ENCODE measurements at regions not wholly inside any gene's neighbourhood (a gene's known extent, or its start where the extent isn't known, plus 50 kb on each side); places are given as distances from the start of the nearest gene placed in this dataset.

GRCh38 chr3:168327856-168328255 is 232.1 kb upstream of the GOLIM4 start:
- ChIA-PET POLR2A (no interaction called here), CTCF (no interaction called here)
- Mint-ChIP-seq H3K4me3 (no peak overlapping the region), H3K36me3 (no peaks in the 10 kb centered on the region), H3K9me3 (no peaks in the 10 kb centered on the region), H3K4me1 (peaks cover 12% of the 10 kb centered on the region), H3K27ac (no peak overlapping the region), H3K27me3 (ENCODE audit: low read depth) (no peaks in the 10 kb centered on the region)
- TF ChIP-seq CTCF (IDR thresholded peaks at IDR 0.05) (no peak), MYBL2 (CRISPR knock-in tag; IDR thresholded peaks at IDR 0.05) (no peak), ZNF512 (CRISPR knock-in tag; IDR thresholded peaks at IDR 0.05; ENCODE audit: borderline replicate concordance) (no peak), ZMAT4 (CRISPR knock-in tag; IDR thresholded peaks at IDR 0.05) (no peak), RORB (CRISPR knock-in tag; IDR thresholded peaks at IDR 0.05) (no peak), IRF2 (CRISPR knock-in tag; IDR thresholded peaks at IDR 0.05; ENCODE audit: borderline replicate concordance, low read depth) (no peak), AFF4 (CRISPR knock-in tag; IDR thresholded peaks at IDR 0.05; ENCODE audit: borderline replicate concordance) (no peak), FOXK1 (CRISPR knock-in tag; IDR thresholded peaks at IDR 0.05) (no peak), NR3C1 (CRISPR knock-in tag; conservative IDR thresholded peaks at IDR 0.05; ENCODE audit: low read depth) (no peak), ZBTB43 (CRISPR knock-in tag; IDR thresholded peaks at IDR 0.05) (no peak)
- no peak for DNase-seq (ENCODE audit: low spot score)
- no peak for ATAC-seq

GRCh38 chr3:168325684-168326083 is 230.0 kb upstream of the GOLIM4 start:
- CTCF ChIA-PET = interaction anchor here (1.0 kb wide), 1 partner anchor 115 kb away, joined by 3 read pairs; no protein-coding TSS in a partner anchor
- Mint-ChIP-seq H3K36me3 (no peaks in the 10 kb centered on the region), H3K9me3 (no peaks in the 10 kb centered on the region), H3K27me3 (ENCODE audit: low read depth) (no peaks in the 10 kb centered on the region), H3K27ac (no peak overlapping the region), H3K4me3 (no peak overlapping the region), H3K4me1 (peaks cover 8% of the 10 kb centered on the region)
- POLR2A ChIA-PET = interaction anchor here (0.6 kb wide), 1 partner anchor 18 kb away, joined by 3 read pairs; no protein-coding TSS in a partner anchor
- ATAC-seq = no peak
- no peak for DNase-seq (ENCODE audit: low spot score)
- TF ChIP-seq ZNF138 (CRISPR knock-in tag; conservative IDR thresholded peaks at IDR 0.05) (no peak), CREB1 (CRISPR knock-in tag; IDR thresholded peaks at IDR 0.05) (no peak), OVOL2 (CRISPR knock-in tag; IDR thresholded peaks at IDR 0.05; ENCODE audit: borderline replicate concordance) (no peak), USF1 (CRISPR knock-in tag; IDR thresholded peaks at IDR 0.05) (no peak), CDX4 (CRISPR knock-in tag; IDR thresholded peaks at IDR 0.05; ENCODE audit: borderline replicate concordance) (no peak), HMGXB4 (CRISPR knock-in tag; IDR thresholded peaks at IDR 0.05) (no peak), SP1 (CRISPR knock-in tag; conservative IDR thresholded peaks at IDR 0.05) (no peak), PRDM15 (CRISPR knock-in tag; IDR thresholded peaks at IDR 0.05) (no peak)
